Activated CD8-positive, alpha-beta memory T cell treated with anti-CD3 and anti-CD28 coated beads for 48 hours (primary cell): ENCODE measurements at regions not wholly inside any gene's neighbourhood (a gene's known extent, or its start where the extent isn't known, plus 50 kb on each side); places are given as distances from the start of the nearest gene placed in this dataset.
"Not testable (repeated sequence)": the region's sequence is repeated elsewhere in the genome, so short reads cannot be mapped to it uniquely, and the experiment has no call there.

Experiments
- DNase-seq, 3 experiments: peaks; one replicate each; pipeline ENCODE4 v3.0.0-alpha.2; 2020; ENCODE audit warnings: low read depth in 2 of 3, low spot score in 2 of 3

GRCh38 chr2:82215212-82215611 lies 1910.7 kb upstream of the LRRTM1 start:
- DNase-seq, result no peak

DNA sequence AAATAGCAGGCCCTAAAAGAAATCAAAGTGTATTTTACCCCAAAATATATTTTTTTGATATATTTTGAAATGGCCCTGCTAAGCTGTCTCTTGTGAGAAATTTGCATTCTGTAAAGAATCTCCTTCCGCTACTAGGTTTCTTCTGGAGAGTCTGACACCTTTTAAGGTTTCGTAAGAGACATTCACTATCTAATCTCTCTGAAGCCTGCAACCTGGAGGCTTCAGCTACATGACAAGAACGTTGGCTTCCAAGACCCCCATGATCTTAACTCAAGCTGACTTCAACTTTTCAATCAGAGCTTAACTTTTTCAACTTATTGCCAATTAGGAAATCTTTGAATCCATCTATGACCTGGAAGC lies 1894.9 kb upstream of the LRRTM1 start:
- DNase-seq, result no peak

DNA sequence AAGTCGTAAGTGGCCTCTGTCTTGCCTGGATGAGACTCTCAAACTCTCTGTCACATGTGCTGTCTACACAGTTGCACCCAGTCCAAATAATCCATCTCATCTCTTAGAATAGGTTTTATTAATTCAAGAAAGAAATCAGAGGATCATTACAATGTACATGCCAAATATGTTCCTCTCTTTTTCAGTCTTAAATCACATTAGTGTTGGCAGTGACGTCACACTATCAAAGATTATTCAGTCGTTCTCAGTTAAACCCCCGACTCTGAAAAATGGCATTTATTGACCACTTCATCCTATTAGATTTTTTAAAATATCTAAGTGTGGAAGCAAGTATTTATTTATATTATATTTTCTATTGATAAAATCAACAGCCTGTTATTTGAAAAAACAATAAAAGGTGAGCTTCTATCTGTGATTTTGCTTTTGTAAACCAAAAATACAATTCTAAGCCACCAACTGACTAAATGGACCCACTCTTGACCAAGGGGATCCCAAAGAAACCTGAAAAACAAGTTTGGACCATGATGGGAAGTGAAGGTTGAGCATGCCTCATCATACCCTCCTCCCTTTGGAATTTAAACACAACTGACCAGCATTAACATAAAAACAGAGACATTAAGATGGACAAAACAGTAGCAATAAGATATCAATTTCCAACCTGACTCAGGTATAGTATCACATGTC lies 1894.4 kb upstream of the LRRTM1 start:
- no peak for DNase-seq

DNA sequence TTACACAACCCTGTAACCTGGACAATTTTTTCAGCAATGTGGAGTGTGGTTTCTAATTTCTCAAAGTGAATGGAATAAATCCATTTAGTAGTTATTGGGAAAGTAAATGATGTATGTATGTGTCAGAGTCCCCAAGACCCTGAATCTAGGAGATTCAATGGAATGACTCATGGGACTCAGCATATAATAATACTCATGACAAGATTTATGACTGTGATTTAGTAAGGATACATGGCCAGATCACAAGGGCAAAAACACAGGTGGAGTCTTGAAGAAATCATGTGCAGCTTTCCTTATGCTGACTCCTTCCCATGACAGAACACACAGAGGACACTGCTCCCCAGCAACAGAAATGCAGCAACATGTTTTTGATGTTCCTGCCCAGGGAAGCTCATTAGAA lies 1877.7 kb upstream of the LRRTM1 start:
- no peak for DNase-seq

GRCh38 chr2:82175210-82175609 lies 1870.7 kb upstream of the LRRTM1 start:
- not testable (repeated sequence) for DNase-seq

GRCh38 chr2:82172483-82172882 lies 1867.9 kb upstream of the LRRTM1 start:
- no peak for DNase-seq

GRCh38 chr2:82169379-82169778 lies 1864.8 kb upstream of the LRRTM1 start:
- DNase-seq, result no peak

GRCh38 chr2:82165377-82165776 lies 1860.8 kb upstream of the LRRTM1 start:
- DNase-seq, result no peak

DNA sequence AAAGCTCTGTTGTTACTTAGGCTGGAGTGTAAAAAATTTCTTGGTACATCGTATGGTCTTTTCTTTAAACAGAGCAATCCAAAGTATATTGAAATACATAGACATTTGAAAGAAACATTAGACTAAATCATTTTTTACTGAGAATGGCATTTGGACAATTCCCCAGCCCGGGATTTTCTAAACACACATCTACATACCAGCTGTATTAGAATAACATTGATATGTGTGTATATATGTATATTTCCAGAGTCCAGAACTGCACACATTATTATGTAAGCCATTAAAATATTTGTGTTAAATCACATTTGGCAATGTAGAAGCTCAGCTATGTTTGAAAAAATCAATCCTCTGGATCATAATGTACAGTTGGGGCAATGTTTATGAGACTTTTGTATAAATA lies 1853.6 kb upstream of the LRRTM1 start:
- DNase-seq, result no peak

DNA sequence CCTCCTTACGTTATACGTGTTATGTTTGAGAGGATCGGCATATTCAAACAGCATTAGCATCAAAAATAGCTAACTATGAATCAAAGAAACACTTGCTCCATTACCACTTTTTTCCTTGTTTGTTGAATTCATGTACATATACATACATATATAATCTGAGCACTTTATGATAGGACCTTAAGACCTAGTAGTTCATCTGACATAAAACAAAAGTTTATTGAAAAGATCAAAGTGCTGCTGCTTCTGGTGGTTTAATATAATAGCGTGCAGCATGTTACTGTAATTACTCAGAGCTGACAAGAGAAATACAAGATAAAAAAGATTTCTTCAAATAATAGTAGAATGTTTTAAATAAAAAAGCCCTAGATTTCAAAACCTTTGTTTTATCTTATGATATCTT lies 1850.9 kb upstream of the LRRTM1 start:
- DNase-seq, result no peak

- no peak for DNase-seq
Observed at GRCh38 chr2:82143343-82143742, 1838.8 kb upstream of the LRRTM1 start.

DNA sequence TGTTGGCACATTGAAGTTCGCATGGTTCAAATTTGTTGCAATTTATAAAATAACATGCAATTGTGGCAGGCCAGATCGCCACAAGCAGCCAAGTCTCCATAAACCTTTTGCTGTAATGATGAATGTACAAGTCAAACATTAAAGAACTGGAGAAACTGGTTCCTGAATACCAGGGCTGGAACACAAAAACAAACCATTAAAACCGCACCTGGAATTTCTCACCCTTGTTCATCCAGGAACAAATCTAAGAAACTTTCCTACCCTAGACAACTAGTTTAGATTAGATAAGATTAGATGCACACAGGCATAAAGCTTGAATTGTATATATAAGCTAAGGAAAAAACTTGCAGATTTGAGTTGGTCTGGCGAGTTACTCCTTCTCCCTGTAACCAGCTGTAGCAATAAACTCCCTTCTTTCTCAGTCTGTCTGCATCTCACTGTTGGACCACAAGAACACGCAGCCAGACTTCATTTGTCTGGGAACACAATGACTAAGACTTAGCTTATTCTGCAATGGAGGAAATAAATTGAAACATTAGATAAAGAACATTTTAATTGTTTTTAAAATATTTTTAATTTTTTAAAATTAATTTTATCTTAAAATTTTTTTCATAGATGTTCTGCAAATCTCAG lies 1835.5 kb upstream of the LRRTM1 start:
- DNase-seq, result no peak

DNA sequence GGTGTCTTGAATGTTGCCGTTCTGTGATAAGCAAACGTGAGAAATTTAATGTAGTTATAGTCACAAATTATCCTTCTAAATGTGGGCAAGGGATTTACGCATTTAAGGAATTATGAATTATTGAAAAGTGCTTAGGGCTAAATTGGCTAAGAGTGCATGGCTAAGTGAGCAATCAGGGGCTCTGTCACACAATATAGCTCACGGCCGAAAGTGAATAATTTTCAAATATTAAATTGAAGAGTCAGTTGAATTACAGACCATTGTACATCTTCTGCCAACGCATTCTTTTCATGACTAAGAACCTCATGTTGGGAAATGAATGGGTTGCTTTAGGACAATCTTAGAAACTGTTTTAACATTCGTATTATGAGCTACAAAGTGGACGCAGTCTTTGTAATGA lies 1832.9 kb upstream of the LRRTM1 start:
- DNase-seq, result no peak

DNA sequence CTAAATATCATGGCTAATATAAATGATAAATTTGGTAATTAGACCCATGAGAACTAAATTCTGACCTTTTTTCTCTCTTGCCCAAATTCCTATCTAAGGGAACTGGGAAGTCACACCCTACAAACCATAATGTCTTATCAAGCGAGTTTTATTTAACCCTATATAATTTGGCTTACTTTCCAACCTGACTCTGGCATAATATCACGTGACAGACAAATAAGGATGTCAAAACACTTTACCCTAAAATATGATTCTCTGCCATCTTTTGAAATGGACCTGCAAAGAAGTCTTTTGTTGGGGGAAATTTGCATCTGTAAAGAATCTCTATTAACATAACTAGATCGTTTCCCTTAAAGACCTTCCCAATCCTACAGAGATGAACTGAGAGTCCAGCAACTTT lies 1823.5 kb upstream of the LRRTM1 start:
- DNase-seq, result no peak

DNA sequence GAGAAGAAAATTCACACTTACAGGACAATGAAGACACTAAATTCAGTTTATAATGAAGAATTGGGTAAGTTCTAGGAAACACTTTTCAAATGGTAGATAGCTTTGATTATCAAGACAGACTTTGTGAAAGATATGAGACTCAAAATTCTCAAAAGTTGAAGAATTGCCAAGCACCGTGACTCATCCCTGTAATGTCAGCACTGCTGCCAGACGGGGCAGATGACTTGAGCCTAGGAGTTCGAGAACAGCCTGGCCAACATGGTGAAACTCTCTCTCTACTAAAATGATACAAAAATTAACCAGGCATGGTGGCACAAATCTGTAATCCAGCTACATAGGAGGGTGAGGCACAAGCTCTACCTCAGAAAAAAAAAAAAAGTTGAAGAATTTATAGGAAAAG lies 1820.1 kb upstream of the LRRTM1 start:
- DNase-seq, result no peak

DNA sequence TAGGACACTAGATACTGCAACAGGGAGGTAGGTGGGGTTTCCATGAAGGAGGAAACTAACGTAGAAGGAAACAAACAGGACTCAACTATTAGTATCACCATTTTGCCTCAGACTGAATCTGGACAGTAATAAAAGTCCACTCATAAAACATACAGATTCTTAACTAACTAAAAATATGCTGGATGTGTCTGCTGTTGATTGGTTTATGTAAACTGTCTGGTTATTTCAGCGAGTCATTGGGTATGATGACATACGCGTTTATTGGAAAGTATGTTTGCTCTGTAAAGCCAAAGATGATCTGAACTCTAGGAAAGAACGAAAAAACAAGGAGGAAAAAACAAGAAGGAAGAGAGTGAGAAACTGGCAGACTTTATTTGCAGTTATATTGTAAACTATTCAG lies 1816.1 kb upstream of the LRRTM1 start:
- DNase-seq, result no peak

- DNase-seq, result no peak
Observed at GRCh38 chr2:82120115-82120514, 1815.6 kb upstream of the LRRTM1 start.

DNA sequence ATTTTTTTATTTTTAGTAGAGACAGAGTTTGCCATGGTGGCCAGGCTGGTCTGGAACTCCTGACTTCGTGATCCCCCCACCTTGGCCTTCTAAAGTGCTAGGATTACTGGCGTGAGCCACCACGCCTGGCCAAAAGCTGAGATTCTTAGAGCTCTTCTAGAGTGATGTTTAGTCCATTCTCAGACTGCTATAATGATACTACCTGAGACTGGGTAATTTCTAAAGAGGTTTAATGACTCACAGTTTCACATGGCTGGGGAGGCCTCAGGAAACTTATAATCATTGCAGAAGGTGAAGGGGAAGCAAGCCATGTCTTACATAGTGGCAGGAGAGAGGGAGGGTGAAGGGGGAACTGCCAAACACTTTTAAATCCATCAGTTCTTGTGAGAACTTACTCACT lies 1804.9 kb upstream of the LRRTM1 start:
- no peak for DNase-seq

- no peak for DNase-seq
Observed at GRCh38 chr2:82098617-82099016, 1794.1 kb upstream of the LRRTM1 start.

DNA sequence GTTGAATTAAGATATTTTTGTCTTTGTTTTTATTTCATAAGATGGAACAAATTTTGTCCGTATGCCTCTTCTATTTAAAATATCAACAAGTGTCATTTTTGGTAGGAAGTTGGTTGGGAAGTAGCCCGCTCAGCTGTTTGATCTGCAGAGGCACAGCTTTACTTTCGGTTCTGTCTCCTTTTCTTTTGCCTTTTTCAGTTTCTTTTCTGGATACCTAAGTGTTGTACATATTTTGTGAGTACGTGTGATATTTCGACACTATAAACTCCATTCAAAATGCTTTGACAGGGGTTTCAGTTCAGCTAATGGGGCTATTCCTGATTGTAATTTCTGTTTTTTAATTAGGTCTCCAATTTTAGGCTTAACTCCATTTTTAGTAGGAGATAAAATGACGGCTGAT lies 1785.0 kb upstream of the LRRTM1 start:
- no peak for DNase-seq

DNA sequence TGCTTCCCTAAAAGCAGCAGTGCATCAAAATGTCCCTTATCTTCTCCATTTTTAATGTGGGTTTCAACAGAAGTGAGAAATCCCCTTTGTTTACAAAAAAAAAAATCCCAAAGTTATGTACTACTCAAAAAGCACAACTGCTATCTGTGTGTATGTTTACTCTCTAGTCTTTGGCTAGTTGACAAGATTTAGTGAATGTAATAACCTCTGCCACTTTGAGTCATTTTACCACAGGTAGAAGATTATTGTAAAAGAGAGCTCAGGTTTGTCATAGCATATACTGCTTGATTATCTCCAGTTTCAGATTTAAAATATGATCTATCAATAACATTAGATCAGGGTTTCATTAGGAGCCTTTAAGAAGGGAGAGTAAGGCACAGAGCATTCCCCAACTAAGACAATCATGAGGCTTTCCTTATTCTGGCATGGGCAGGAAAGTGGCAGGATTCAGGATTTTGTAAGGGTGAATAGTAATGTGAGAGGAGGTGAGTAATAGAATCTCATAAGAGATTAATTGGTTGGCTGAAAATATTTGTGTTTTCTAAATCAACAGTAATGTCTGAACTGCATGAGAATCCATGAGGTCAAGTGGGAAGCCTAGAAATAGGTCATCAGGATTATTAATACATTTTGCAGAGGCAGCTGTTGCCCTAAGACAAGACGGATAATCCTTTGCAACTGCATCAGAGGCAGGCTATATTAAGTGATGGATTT lies 1780.3 kb upstream of the LRRTM1 start:
- DNase-seq, result no peak

DNA sequence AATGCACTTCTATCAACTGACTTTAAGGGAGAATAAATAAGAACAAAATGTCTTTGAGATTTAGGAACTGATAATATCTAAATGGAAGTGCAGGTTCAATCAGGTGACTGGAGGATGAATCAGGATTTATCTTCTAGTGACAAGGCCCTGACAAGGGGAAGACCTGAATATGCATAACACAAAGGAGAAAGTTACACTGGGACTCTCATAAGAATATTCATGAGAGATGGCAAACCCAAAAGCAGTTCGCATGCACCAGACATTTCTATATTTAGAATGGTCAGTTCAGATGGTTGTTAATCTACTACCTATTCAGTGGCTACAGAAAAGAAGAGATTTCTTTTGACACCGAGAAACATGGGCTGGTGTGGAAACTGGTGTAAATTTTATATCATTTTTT lies 1771.3 kb upstream of the LRRTM1 start:
- no peak for DNase-seq

DNA sequence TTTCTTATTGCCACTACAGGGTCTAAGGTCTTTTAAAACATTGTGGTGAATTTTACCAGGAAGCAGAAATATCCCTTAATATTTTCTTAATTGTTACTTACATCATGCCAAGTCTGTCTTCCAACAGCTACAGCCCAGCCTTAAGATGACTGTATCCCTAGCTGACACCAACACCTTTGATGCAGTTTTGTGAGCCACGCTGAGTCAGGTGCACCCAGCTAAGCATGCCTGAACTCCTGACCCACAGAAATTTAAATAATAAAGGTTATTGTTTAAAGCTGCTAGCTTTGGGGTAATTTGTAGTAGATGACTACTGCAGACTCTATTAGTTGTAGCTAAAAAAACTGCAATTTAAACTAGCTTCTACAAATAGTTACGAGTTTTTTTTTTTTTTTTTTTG lies 1757.9 kb upstream of the LRRTM1 start:
- no peak for DNase-seq
